B cell (primary cell): ENCODE measurements at regions not wholly inside any gene's neighbourhood (a gene's known extent, or its start where the extent isn't known, plus 50 kb on each side); places are given as distances from the start of the nearest gene placed in this dataset.

Experiments used
- ATAC-seq: fragments of 200-7000 bp; cut with Tn5 transposase; one replicate; pipeline ENCODE4 v1.10.0; 2021; ENCODE audit warnings: low read depth, mild to moderate bottlenecking, moderate number of reproducible peaks, moderate library complexity
- CTCF ChIA-PET: fragments of 350-600 bp; sonication (Branson Sonifier 250); formaldehyde crosslinking; loops from one replicate; lab custom pipeline; 2021; ENCODE audit warnings: antibody characterized with exemption, inconsistent platforms; lab: Charles Lee
- POLR2A ChIA-PET: fragments of 350-600 bp; sonication (Branson Sonifier 250); formaldehyde crosslinking; loops from one replicate; lab custom pipeline; 2021; ENCODE audit warnings: antibody characterized with exemption; lab: Charles Lee
- DNase-seq: peaks from one replicate; pipeline ENCODE4 v3.0.0; 2013
- H2AFZ ChIP-seq: 2 replicates; pipeline ENCODE4 v1.6.1; 2012; ENCODE audit warnings: mild to moderate bottlenecking, low read depth, low read length; ENCODE audit not compliant: insufficient read depth, poor library complexity, severe bottlenecking
- H3K27ac ChIP-seq, 2 donors: 1 replicate in 1 of 2; 2 replicates in 1 of 2; pipeline ENCODE4 v1.5.1; 2012 to 2013; ENCODE audit warnings: low read length in 2 of 2, mild to moderate bottlenecking in 2 of 2, moderate library complexity in 1 of 2
- H3K27me3 ChIP-seq, 4 experiments: fragments of 200-600 bp in 1 of 4; sonication (generic) in 1 of 4; replicated peaks in 1 of 4; 1 replicate in 2 of 4; 2 replicates in 2 of 4; pipeline versions ENCODE4 v1.6.1 to v1.7.0; 2013 to 2016; ENCODE audit warnings: low read length in 3 of 4, mild to moderate bottlenecking in 2 of 4, mixed read lengths in 1 of 4, moderate library complexity in 1 of 4; ENCODE audit not compliant: insufficient read depth in 4 of 4, control insufficient read depth in 3 of 4; ENCODE audit errors: control extremely low read depth in 1 of 4
- H3K36me3 ChIP-seq, 2 experiments: replicated peaks in 1 of 2; 1 replicate in 1 of 2; 2 replicates in 1 of 2; pipeline versions ENCODE4 v1.6.1 to v1.7.1; 2013; ENCODE audit warnings: low read length in 1 of 2; ENCODE audit not compliant: insufficient read depth in 2 of 2, control insufficient read depth in 1 of 2; ENCODE audit errors: control extremely low read depth in 1 of 2, extremely low read depth in 1 of 2
- H3K4me1 ChIP-seq, 2 donors: fragments of 200-600 bp in 1 of 2; sonication (generic) in 1 of 2; 1 replicate in 1 of 2; 2 replicates in 1 of 2; pipeline versions ENCODE4 v1.5.1 to v1.6.1; 2013 to 2017; ENCODE audit warnings: low read length in 2 of 2; ENCODE audit not compliant: control insufficient read depth in 2 of 2, insufficient read depth in 2 of 2
- H3K4me2 ChIP-seq: replicated peaks from 2 replicates; pipeline ENCODE3; 2012; ENCODE audit warnings: mild to moderate bottlenecking, low read depth, low read length; ENCODE audit not compliant: poor library complexity, severe bottlenecking
- H3K4me3 ChIP-seq, 5 experiments: fragments of 200-600 bp in 1 of 5; sonication (generic) in 1 of 5; 1 replicate in 3 of 5; 2 replicates in 2 of 5; pipeline versions ENCODE4 v1.5.1 to v1.7.0; 2011 to 2016; ENCODE audit warnings: low read length in 4 of 5, mild to moderate bottlenecking in 4 of 5, low read depth in 2 of 5, control low read depth in 1 of 5, moderate library complexity in 1 of 5; ENCODE audit not compliant: insufficient read depth in 1 of 5; ENCODE audit errors: control extremely low read depth in 1 of 5, extremely low read depth in 1 of 5
- H3K79me2 ChIP-seq: fragments of 200-600 bp; sonication (generic); one replicate; pipeline ENCODE4 v1.6.0; 2016; ENCODE audit warnings: low read length; ENCODE audit not compliant: control insufficient read depth, insufficient read depth
- H3K9ac ChIP-seq: fragments of 200-600 bp; sonication (generic); 2 replicates; pipeline ENCODE4 v1.6.1; 2017; ENCODE audit warnings: mild to moderate bottlenecking, low read length, moderate library complexity
- H3K9me3 ChIP-seq, 3 donors: one replicate each; pipeline versions ENCODE4 v1.6.1 to v1.7.1; 2013; ENCODE audit warnings: low read length in 2 of 3; ENCODE audit not compliant: control insufficient read depth in 2 of 3, insufficient read depth in 1 of 3; ENCODE audit errors: control extremely low read depth in 1 of 3
- H4K20me1 ChIP-seq: 2 replicates; pipeline ENCODE4 v1.6.0; 2012; ENCODE audit warnings: mild to moderate bottlenecking, low read length; ENCODE audit not compliant: insufficient read depth, control insufficient read depth, poor library complexity, severe bottlenecking
- H3K27ac Mint-ChIP-seq: one replicate; pipeline ENCODE4 v1.8.0; 2021; ENCODE audit warnings: mixed read lengths
- H3K27me3 Mint-ChIP-seq: one replicate; pipeline ENCODE4 v1.8.0; 2021; ENCODE audit warnings: mixed read lengths
- H3K4me1 Mint-ChIP-seq: one replicate; pipeline ENCODE4 v1.8.0; 2021; ENCODE audit warnings: mixed read lengths
- H3K4me3 Mint-ChIP-seq: one replicate; pipeline ENCODE4 v1.8.0; 2021; ENCODE audit warnings: mixed read lengths
- H3K9me3 Mint-ChIP-seq: one replicate; pipeline ENCODE4 v1.8.0; 2022; ENCODE audit warnings: mixed read lengths; ENCODE audit not compliant: insufficient read depth
- CTCF ChIP-seq: fragments of 200-600 bp; IDR thresholded peaks from one replicate; pipeline ENCODE4 v1.8.0; 2022; ENCODE audit warnings: antibody characterized with exemption, mild to moderate bottlenecking
- EZH2 ChIP-seq: IDR thresholded peaks from 2 replicates; pipeline ENCODE4 v1.6.1; 2012; ENCODE audit warnings: borderline replicate concordance, low read depth, mild to moderate bottlenecking, moderate library complexity, low read length; ENCODE audit not compliant: insufficient read depth, poor library complexity, severe bottlenecking
- WGBS: methylation state at CpG from one replicate; pipeline ENCODE4 v1.1.5; 2013; ENCODE audit warnings: missing lambda C conversion rate; ENCODE audit not compliant: insufficient coverage; 5-methylcytosine and 5-hydroxymethylcytosine counted together
- intact Hi-C: fragments of 100-400 bp; cut with micrococcal nuclease; formaldehyde crosslinking; loops from one replicate; pipeline ENCODE4 v1.10.0; 2022

- peaks cover 0 to 5% (median 2%) of the 10 kb centered on the region in 4 experiments for H3K27me3 ChIP-seq
- intact Hi-C loops: no loop called here
- Mint-ChIP-seq H3K4me1 (peaks cover 6% of the 10 kb centered on the region), H3K9me3 (no peaks in the 10 kb centered on the region), H3K27ac (no peak overlapping the region), H3K4me3 (no peak overlapping the region), H3K27me3 (peaks cover 14% of the 10 kb centered on the region)
- ATAC-seq (no peak), DNase-seq (no peak)
- H3K79me2 ChIP-seq: no peaks in the 10 kb centered on the region
- no peaks in the 10 kb centered on the region for H3K9me3 ChIP-seq
- no peak overlapping the region for H3K4me2 ChIP-seq
- H3K9ac ChIP-seq: no peak overlapping the region
- no peaks in the 10 kb centered on the region for H4K20me1 ChIP-seq
- H3K4me1 ChIP-seq: peaks cover 2 to 3% of the 10 kb centered on the region in 2 donors
- CTCF ChIA-PET: interaction anchor here (1.5 kb wide), 1 partner anchor 13 kb away, joined by 4 read pairs; no protein-coding TSS in a partner anchor
- H3K4me3 ChIP-seq: no peak overlapping the region
- TF ChIP-seq CTCF (no peak), EZH2 (no peak)
- POLR2A ChIA-PET: no interaction called here
- no peak overlapping the region for H2AFZ ChIP-seq
- no peak overlapping the region for H3K27ac ChIP-seq
- no CpG with 5 or more reads among the region's 2 CpGs for WGBS
- no peaks in the 10 kb centered on the region for H3K36me3 ChIP-seq
These were observed 159.3 kb downstream of the CAND1 start for GRCh38 chr12:67428431-67428830.

GRCh38 chr12:67430708-67431335 is 161.7 kb downstream of the CAND1 start:
- ChIA-PET POLR2A (no interaction called here), CTCF (no interaction called here)
- no peaks in the 10 kb centered on the region for H3K36me3 ChIP-seq
- peaks cover 11 to 17% of the 10 kb centered on the region in 2 donors for H3K4me1 ChIP-seq
- H3K9me3 Mint-ChIP-seq: no peaks in the 10 kb centered on the region
- DNase-seq: no peak
- peaks cover 0 to 4% (median 0%) of the 10 kb centered on the region in 4 experiments for H3K27me3 ChIP-seq
- no peak overlapping the region for H3K27ac Mint-ChIP-seq
- no peak overlapping the region for H3K27ac ChIP-seq
- 94% methylated on average over 3 of the region's 9 CpGs for WGBS
- H3K27me3 Mint-ChIP-seq: peaks cover 11% of the 10 kb centered on the region
- no peaks in the 10 kb centered on the region for H3K9me3 ChIP-seq
- H3K4me3 ChIP-seq: no peak overlapping the region
- intact Hi-C loops: no loop called here
- H3K4me2 ChIP-seq: no peak overlapping the region
- no peaks in the 10 kb centered on the region for H4K20me1 ChIP-seq
- ATAC-seq: no peak
- no peaks in the 10 kb centered on the region for H3K79me2 ChIP-seq
- no peak overlapping the region for H3K4me3 Mint-ChIP-seq
- no peak overlapping the region for H3K9ac ChIP-seq
- H3K4me1 Mint-ChIP-seq: peaks cover 13% of the 10 kb centered on the region
- no peak overlapping the region for H2AFZ ChIP-seq
- no peak for TF ChIP-seq EZH2
- no peak for TF ChIP-seq CTCF
